NCI-H2196 (cell line): ENCODE measurements at regions not wholly inside any gene's neighbourhood (a gene's known extent, or its start where the extent isn't known, plus 50 kb on each side); places are given as distances from the start of the nearest gene placed in this dataset.

Experiments used
- DNase-seq: peaks from one replicate; lab custom pipeline; 2025; ENCODE audit not compliant: unreplicated experiment; lab: John Stamatoyannopoulos, UW

DNA sequence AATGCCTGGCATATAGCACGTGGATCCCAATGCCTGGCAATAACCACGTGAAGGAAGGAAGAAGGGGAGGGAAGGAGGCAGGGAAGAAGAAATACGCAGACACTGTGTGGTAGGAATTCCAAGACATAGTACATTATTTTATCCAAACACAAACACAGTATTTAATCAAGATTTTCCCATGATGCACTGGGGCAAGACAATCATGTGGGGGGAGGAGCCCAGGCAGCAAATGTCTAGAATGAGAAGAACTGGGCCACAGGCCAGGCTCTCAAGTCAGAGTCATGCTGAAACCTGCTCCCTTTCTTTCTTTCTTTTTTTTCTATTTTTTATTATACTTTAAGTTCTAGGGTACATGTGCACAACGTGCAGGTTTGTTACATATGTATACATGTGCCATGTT, 717.9 kb downstream of the UQCRFS1 start:
- DNase-seq = no peak

DNA sequence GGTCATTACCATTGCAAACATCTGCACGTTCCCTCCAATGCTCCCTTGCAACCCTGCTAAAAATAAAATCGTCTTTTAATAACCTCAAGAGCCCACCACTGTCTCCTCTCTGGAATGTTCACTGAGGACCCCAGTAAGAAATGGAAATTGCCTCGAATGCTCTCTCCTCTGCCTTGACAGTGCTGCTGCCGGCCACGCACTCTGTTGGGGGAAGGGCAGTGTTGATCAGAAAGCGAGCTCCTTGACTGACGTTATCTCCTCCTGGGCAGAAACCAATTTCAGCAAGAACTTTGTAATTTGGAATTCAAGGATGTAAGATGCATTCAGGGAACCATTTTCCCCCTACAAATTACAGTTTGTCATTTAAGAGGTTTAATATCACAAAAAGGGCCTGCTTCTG, 718.5 kb downstream of the UQCRFS1 start:
- no peak for DNase-seq

GRCh38 chr19:28493884-28494283, 719.1 kb downstream of the UQCRFS1 start:
- DNase-seq = no peak

- DNase-seq = no peak
Observed at GRCh38 chr19:28492621-28493020, 720.3 kb downstream of the UQCRFS1 start.

GRCh38 chr19:28492201-28492600, 720.8 kb downstream of the UQCRFS1 start:
- no peak for DNase-seq

DNA sequence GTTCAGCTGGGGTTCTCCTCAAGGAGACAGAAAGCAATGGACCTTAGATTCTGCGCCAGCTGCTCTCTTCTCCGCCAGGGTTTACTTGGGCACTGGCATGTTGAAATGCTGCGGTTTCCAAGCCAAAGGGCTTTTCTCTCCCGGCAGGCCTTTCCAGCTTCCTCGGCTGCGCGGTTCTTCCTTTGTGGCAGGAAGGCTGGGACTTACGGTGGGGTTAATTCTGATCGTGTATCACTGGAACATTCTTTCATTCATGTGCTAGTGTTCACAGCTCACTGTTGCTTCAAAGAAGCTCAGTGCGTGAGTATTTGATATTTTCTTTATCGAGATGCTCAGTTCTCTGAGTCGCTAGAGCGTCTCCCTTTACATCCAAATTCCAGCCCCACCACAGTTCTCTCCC, 723.2 kb downstream of the UQCRFS1 start:
- DNase-seq = no peak

DNA sequence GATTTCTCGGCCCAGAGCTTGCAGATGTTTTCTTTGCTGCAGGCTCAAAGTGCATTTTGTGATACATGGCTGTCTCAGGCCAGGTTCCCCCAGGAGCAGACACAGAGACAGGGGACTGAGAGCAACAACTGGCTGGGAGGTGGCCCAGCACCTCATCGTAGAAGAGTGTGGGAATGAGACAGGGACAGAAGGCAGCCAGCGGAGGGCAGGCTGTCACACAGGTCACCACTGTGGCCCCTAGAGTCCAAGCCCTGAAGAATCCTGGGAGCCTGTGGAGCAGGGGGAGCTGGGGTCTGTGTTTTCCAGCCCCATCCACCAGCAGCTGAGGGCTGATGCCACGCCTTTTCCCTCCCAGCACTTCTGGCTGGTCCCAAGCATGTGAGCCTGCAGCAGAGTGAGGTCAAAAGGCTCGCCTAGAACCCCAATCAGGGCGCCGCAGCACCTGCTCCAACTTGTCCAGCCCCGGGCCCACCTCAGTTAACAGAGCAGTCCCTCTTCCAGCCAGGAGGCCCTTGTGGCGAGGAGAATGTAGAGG, 723.8 kb downstream of the UQCRFS1 start:
- no peak for DNase-seq

- DNase-seq = no peak
Observed at GRCh38 chr19:28487999-28488398, 725.0 kb downstream of the UQCRFS1 start.

GRCh38 chr19:28486926-28487325, 726.0 kb downstream of the UQCRFS1 start:
- no peak for DNase-seq

DNA sequence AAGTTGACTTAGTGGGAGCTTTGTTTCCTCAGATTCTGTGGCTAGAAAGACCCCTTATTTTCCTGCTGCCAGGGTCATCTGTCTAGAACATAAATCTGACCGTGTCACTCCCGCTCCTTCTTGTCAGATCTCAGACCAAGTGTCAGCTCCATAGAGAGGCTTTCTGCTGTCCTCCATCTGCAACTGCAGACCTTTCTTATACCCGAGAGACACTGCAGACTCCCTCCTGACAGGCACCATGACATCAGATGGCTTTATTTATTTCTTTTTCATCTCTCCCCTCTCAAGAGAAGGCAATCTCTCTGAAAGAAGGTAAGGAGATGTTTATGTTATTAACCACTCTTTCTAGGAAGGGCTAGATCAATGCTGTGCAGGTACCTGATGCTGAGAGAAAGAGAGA, 726.5 kb downstream of the UQCRFS1 start:
- no peak for DNase-seq

DNA sequence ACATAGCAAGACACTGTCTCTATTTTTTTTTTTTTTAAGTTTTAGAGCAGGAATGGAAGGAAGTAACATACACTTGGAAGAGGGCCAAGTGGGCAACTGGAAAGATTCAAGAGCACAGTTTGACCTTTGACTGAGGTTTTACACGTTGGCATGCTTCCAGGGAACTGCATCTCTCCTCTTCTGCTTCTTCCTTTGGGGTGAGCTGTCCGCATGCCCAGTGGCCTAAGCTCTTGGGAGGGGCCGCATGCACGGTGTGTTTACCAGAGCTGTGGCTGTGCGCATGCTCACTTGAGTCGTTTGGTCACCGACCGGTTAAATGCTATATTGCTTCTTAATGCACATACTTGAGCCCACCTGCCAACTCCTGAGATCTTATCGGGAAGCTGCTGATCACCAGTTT, 727.7 kb downstream of the UQCRFS1 start:
- no peak for DNase-seq

- DNase-seq = no peak
Observed at GRCh38 chr19:28483197-28483596, 729.8 kb downstream of the UQCRFS1 start.

DNA sequence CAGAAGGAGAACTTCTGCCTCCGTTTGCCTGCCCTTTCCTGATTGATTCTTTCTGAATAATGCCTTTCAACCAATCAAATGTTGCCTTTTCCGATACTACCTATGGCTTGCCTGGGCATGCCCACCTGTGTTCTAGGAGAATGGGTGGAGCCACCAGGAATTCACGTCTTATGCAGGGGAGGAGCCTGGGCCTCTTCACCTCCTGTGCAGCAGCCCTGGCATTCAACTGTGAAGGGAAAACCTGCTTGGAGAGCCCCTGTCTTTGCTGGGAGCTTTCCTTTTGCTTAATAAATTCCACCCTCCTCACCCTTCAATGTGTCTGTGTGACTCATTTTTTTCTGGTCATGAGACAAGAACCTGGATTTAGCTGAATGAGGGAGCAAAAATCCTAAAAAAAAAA, 730.7 kb downstream of the UQCRFS1 start:
- DNase-seq = peak; percentile 28

DNA sequence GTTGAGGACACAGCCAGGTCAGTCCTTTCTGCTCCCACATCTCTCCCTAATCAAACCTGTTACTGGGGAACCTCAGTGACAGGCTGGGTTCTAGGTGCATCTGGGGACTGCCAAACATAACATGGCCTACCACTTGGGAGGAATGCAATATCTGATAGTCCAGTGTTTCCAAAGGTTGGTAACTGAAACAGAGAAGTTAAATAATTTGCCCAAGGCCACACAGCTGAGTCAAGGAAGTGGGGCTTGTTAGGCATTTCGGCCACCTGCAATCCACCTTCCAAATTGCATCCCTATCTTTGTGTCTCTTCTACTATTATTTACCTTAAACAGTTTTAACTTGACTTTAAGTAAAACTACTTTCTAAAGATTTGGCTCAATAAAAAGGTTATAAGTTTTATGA, 731.3 kb downstream of the UQCRFS1 start:
- no peak for DNase-seq

- DNase-seq = no peak
Observed at GRCh38 chr19:28475525-28475924, 737.4 kb downstream of the UQCRFS1 start.

DNA sequence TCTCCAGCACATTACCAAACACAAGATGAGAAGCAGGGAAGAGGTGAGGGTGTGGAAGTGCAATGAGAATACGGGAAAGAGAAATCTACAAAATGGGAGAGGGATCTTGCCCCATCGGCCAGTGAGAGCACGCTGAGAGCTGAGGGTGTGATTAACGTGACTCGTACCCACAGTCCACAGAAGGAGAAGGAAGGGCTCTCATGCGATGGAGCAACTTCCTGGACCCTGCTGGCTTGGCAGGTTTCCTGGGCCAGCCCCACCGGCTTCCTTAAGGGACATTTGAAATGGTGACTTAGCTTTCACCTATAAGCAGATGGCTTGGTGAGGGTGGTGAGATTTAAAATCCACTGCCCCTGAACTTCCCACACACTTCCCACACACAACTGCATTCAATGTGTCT, 740.1 kb downstream of the UQCRFS1 start:
- no peak for DNase-seq

DNA sequence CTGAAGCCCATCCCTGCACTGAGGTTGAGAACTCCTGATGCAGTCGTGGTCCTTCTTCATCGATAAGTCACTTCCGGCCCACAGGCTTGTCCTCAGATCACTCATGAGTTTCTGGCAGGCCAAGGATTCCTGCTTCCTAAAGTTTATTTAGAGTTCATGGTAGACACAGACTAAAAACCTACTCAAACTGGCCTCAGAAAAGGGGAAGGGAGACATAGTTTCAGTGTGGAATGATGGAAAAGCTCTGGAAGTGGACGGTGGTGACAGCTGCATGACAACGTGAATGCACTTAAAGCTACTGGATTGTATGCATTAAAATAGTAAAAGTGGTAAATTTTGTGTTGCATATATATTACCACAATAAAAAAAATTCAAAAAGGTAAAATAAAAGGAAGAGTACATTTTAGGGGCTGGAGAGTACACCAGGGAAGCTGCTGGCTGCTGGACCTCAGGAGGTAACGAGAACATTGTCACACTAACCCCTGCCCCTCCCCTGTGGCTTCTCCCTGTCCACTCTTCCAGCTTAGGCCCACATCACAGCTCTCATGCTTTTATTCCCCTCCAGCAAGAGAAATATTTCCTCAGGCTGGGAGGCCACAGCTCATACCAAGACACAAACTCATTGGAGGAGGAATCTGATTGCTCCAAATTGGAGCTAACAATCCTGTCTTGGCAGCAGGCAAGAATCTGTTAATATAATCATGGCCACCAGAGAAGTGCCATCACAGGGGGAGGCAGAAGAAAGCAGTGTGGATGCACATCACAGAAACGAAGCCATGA, 741.0 kb downstream of the UQCRFS1 start:
- no peak for DNase-seq

- no peak for DNase-seq
Observed at GRCh38 chr19:28469544-28469943, 743.4 kb downstream of the UQCRFS1 start.

DNA sequence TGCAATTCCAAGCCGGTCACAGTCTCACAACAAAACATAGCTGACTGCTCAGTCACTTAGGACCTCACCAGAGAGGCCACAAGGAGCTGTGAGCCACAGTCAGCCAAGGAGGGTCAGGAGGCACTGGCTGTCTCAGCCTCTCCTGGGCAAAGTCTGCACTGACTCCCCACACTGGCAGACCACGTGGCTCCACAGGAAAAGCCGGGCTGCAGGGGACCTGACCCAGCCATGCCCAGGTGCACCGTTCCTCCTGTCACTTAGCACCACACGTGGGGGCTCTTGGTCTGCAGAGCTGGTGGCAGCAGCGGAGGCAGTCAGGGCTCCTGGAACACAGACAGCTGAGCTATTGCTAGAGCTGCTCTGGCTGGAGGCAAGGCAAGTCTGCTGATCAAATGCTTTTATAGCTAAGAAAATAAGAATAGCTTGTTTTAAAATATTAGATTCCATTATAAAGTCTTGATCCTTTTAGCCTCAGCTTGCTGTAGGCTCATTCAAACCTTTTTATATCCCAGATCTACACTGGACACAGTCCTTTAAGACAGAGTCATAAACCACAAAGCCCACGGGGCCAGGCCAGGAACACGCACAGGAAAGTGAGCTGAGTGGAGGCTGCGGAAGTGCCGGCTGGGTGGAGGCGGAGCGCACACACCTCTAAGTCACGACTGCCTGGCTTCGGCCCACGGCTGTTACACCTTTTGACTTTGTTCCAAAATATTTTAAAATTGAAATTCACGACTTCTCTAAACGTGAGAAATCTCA, 744.1 kb downstream of the UQCRFS1 start:
- no peak for DNase-seq

GRCh38 chr19:28466107-28467045, 746.6 kb downstream of the UQCRFS1 start:
- DNase-seq = peak; percentile 71
